NB4 (cell line): ENCODE measurements at regions not wholly inside any gene's neighbourhood (a gene's known extent, or its start where the extent isn't known, plus 50 kb on each side); places are given as distances from the start of the nearest gene placed in this dataset.

ENCODE experiments used
- CTCF ChIP-seq: IDR thresholded peaks from one replicate; pipeline ENCODE4 v1.5.1; 2012; ENCODE audit warnings: low read depth, low read length
- MYC ChIP-seq: IDR thresholded peaks from 2 replicates; pipeline ENCODE4 v1.6.1; 2011; ENCODE audit warnings: low read depth, low read length
- POLR2A ChIP-seq: IDR thresholded peaks from 2 replicates; pipeline ENCODE4 v1.6.1; 2011; ENCODE audit warnings: mild to moderate bottlenecking; ENCODE audit not compliant: insufficient read length; ENCODE audit errors: extremely low read depth

- TF ChIP-seq CTCF (no peak), POLR2A (no peak), MYC (no peak)
Observed at GRCh38 chr2:167490455-167490854, 602.2 kb downstream of the XIRP2 start.
